GM12878 (cell line): ENCODE measurements at regions not wholly inside any gene's neighbourhood (a gene's known extent, or its start where the extent isn't known, plus 50 kb on each side); places are given as distances from the start of the nearest gene placed in this dataset.

Experiments used
- ATAC-seq: fragments of 200-7000 bp; cut with Tn5 transposase; 3 replicates; pipeline ENCODE4 v1.9.1; 2020; ENCODE audit warnings: mild to moderate bottlenecking, moderate library complexity
- BruUV-seq: library from RNA; stranded (reverse); fragments of 400-500 nt; replicated peaks from 2 replicates; lab custom pipeline; 2021; lab: Mats Ljungman, UMichigan
- CTCF ChIA-PET: fragments of 300-600 bp; sonication (Branson Sonifier 250); formaldehyde crosslinking; extraction: SDS; loops from one replicate; lab custom pipeline; 2021; ENCODE audit warnings: inconsistent platforms; lab: Yijun Ruan, JAX
- POLR2A ChIA-PET: fragments of 350-600 bp; formaldehyde crosslinking; extraction: SDS; loops from one replicate; lab custom pipeline; 2021; ENCODE audit warnings: inconsistent platforms; lab: Charles Lee
- RAD21 ChIA-PET: fragments of 300-600 bp; sonication (Branson Sonifier 250); formaldehyde crosslinking; loops from one replicate; lab custom pipeline; 2023; ENCODE audit warnings: antibody characterized with exemption; ENCODE audit not compliant: unreplicated experiment; lab: Charles Lee
- SMC1A ChIA-PET: fragments of 300-600 bp; sonication (Branson Sonifier 250); formaldehyde crosslinking; loops from one replicate; lab custom pipeline; 2023; ENCODE audit not compliant: unreplicated experiment, uncharacterized antibody; lab: Charles Lee
- DNase-seq: peaks from one replicate; pipeline ENCODE4 v3.0.0-alpha.2; 2011; ENCODE audit warnings: low read depth, low spot score
- FAIRE-seq: peaks from 3 replicates; lab custom pipeline; 2011; peaks lifted over from hg19 to GRCh38; lab: Jason Lieb, UNC
- H2AFZ ChIP-seq: 2 replicates; pipeline ENCODE4 v1.6.0; 2011; ENCODE audit warnings: low read depth, low read length, control low read depth; ENCODE audit not compliant: control insufficient read depth
- H3K27ac ChIP-seq: 2 replicates; pipeline ENCODE4 v1.5.1; 2011; ENCODE audit warnings: control low read depth; ENCODE audit not compliant: control insufficient read depth, insufficient read depth
- H3K27me3 ChIP-seq, 2 experiments: replicated peaks in 1 of 2; 2 replicates each; pipeline versions ENCODE4 v1.6.0 to v1.6.1; 2011; ENCODE audit warnings: low read length in 1 of 2; ENCODE audit not compliant: control insufficient read depth in 2 of 2, insufficient read depth in 2 of 2
- H3K36me3 ChIP-seq, 2 experiments: 2 replicates each; pipeline ENCODE4 v1.5.1; 2011; ENCODE audit warnings: low read length in 1 of 2; ENCODE audit not compliant: control insufficient read depth in 2 of 2, insufficient read depth in 2 of 2
- H3K4me1 ChIP-seq: 2 replicates; pipeline ENCODE4 v1.6.1; 2011; ENCODE audit warnings: mild to moderate bottlenecking, low read length, moderate library complexity, mixed read lengths; ENCODE audit not compliant: control insufficient read depth, insufficient read depth
- H3K4me2 ChIP-seq: 2 replicates; pipeline ENCODE4 v1.6.0; 2011; ENCODE audit warnings: control low read depth; ENCODE audit not compliant: control insufficient read depth, insufficient read depth
- H3K4me3 ChIP-seq: fragments of 200-600 bp; sonication (generic); 2 replicates; pipeline ENCODE4 v1.5.1; 2016
- H3K79me2 ChIP-seq: 2 replicates; pipeline ENCODE4 v1.6.0; 2011; ENCODE audit warnings: low read length; ENCODE audit not compliant: control insufficient read depth, insufficient read depth
- H3K9ac ChIP-seq: 2 replicates; pipeline ENCODE4 v1.8.0; 2011; ENCODE audit warnings: low read length, control low read depth, mixed read lengths; ENCODE audit not compliant: control insufficient read depth, insufficient read depth
- H3K9me3 ChIP-seq: replicated peaks from 3 replicates; pipeline ENCODE4 v1.5.1; 2011; ENCODE audit warnings: mild to moderate bottlenecking, low read length; ENCODE audit not compliant: control insufficient read depth, insufficient read depth
- H4K20me1 ChIP-seq: 2 replicates; pipeline ENCODE4 v1.6.0; 2011; ENCODE audit not compliant: control insufficient read depth, insufficient read depth
- JUND ChIP-seq: IDR thresholded peaks from 2 replicates; pipeline ENCODE4 v1.6.1; 2012; ENCODE audit warnings: low read depth, mild to moderate bottlenecking, low read length, improper control_type of control experiment, moderate library complexity
- MEF2B ChIP-seq: fragments of 450-650 bp; IDR thresholded peaks from 2 replicates; pipeline ENCODE4 v1.6.1; 2018; ENCODE audit warnings: mild to moderate bottlenecking, moderate library complexity; ENCODE audit not compliant: partially characterized antibody, poor library complexity, severe bottlenecking
- MYB ChIP-seq: fragments of 150-350 bp; IDR thresholded peaks from 2 replicates; pipeline ENCODE4 v1.6.1; 2014; ENCODE audit warnings: mild to moderate bottlenecking, low read depth, low read length, borderline replicate concordance
- POLR2AphosphoS2 ChIP-seq: IDR thresholded peaks from 2 replicates; pipeline ENCODE4 v1.6.1; 2011; ENCODE audit warnings: low read depth, mild to moderate bottlenecking, low read length, improper control_type of control experiment, moderate library complexity
- RCOR1 ChIP-seq: conservative IDR thresholded peaks from 2 replicates; pipeline ENCODE4 v1.6.1; 2012; ENCODE audit warnings: low read depth, low read length, improper control_type of control experiment
- ZBTB11 ChIP-seq: fragments of 450-650 bp; formaldehyde crosslinking; IDR thresholded peaks from 2 replicates; pipeline ENCODE4 v1.5.0; 2022; ENCODE audit warnings: mild to moderate bottlenecking, missing genetic modification characterization
- ZBTB33 ChIP-seq: fragments of 450-650 bp; IDR thresholded peaks from 2 replicates; pipeline ENCODE4 v1.6.1; 2017; ENCODE audit warnings: mild to moderate bottlenecking
- ZNF687 ChIP-seq: fragments of 450-650 bp; IDR thresholded peaks from 2 replicates; pipeline ENCODE4 v1.6.1; 2017; ENCODE audit warnings: mild to moderate bottlenecking, moderate library complexity
- WGBS: methylation state at CpG from one replicate; pipeline ENCODE4 v1.1.6; 2016; ENCODE audit warnings: low lambda C conversion rate; ENCODE audit not compliant: insufficient replicate concordance, insufficient coverage; ENCODE audit errors: missing lambda C conversion rate; 5-methylcytosine and 5-hydroxymethylcytosine counted together
- in situ Hi-C: fragments of 300-500 bp; cut with MboI; formaldehyde crosslinking; loops from 9 replicates; pipeline ENCODE4 v1.14.3; 2018; ENCODE audit warnings: mixed read lengths
- intact Hi-C: fragments of 100-400 bp; cut with micrococcal nuclease; formaldehyde crosslinking; loops from one replicate; pipeline ENCODE4 v1.14.2; 2022; ENCODE audit not compliant: unreplicated experiment

GRCh38 chr19:31444931-31445330 is 95.7 kb upstream of the TSHZ3 start:
- no peaks in the 10 kb centered on the region for H3K4me1 ChIP-seq
- ATAC-seq, result no peak
- intact Hi-C loops (no loop called here), in situ Hi-C loops (no loop called here)
- no peak overlapping the region for H3K27ac ChIP-seq
- DNase-seq, result no peak
- WGBS, result 0% methylated on average over 4 of the region's 4 CpGs
- ChIA-PET SMC1A (no interaction called here), CTCF (no interaction called here), RAD21 (no interaction called here)
- H3K4me2 ChIP-seq, result no peak overlapping the region
- no TSS peak for BruUV-seq
- H3K36me3 ChIP-seq, result no peaks in the 10 kb centered on the region
- no peaks in the 10 kb centered on the region; the same call in 2 of the 3 replicates for H3K9me3 ChIP-seq
- no peak overlapping the region for H3K4me3 ChIP-seq
- H4K20me1 ChIP-seq, result no peaks in the 10 kb centered on the region
- no peak for FAIRE-seq
- no peaks in the 10 kb centered on the region for H3K79me2 ChIP-seq
- H3K27me3 ChIP-seq, result no peaks in the 10 kb centered on the region
- TF ChIP-seq ZBTB33 (no peak), POLR2AphosphoS2 (no peak), MYB (no peak), RCOR1 (no peak), JUND (no peak)
- TF ChIP-seq, all 136 proteins: peak for 0
- H2AFZ ChIP-seq, result no peak overlapping the region
- no peak overlapping the region for H3K9ac ChIP-seq
- POLR2A ChIA-PET, result no interaction called here

- Histone ChIP-seq H2AFZ (no peak overlapping the region), H3K27ac (no peak overlapping the region), H3K79me2 (no peaks in the 10 kb centered on the region), H4K20me1 (no peaks in the 10 kb centered on the region), H3K9ac (no peak overlapping the region), H3K4me1 (no peaks in the 10 kb centered on the region), H3K4me2 (no peak overlapping the region), H3K9me3 (no peaks in the 10 kb centered on the region; the same call in 2 of the 3 replicates), H3K4me3 (no peak overlapping the region), H3K27me3 (no peaks in the 10 kb centered on the region), H3K36me3 (no peaks in the 10 kb centered on the region)
- ChIA-PET RAD21 (no interaction called here), CTCF (no interaction called here), SMC1A (no interaction called here), POLR2A (no interaction called here)
- ATAC-seq, result no peak
- no peak for FAIRE-seq
- no TSS peak for BruUV-seq
- in situ Hi-C loops, result no loop called here
- WGBS, result 0% methylated on average over 1 of the region's 1 CpG
- intact Hi-C loops, result no loop called here
- no peak for DNase-seq
- TF ChIP-seq ZNF687, result no peak
- no peak for TF ChIP-seq ZBTB11
- no peak for TF ChIP-seq MEF2B
Measured at GRCh38 chr19:31445406-31445805, 96.2 kb upstream of the TSHZ3 start.
